Neural crest cell (in vitro differentiated cells): ENCODE measurements at regions not wholly inside any gene's neighbourhood (a gene's known extent, or its start where the extent isn't known, plus 50 kb on each side); places are given as distances from the start of the nearest gene placed in this dataset.

ENCODE experiments used
- DNase-seq: peaks from one replicate; pipeline ENCODE4 v3.0.0; 2021; ENCODE audit warnings: low read depth, mixed read lengths, low spot score
- H3K27ac Mint-ChIP-seq: one replicate; pipeline ENCODE4 v1.8.0; 2021; ENCODE audit warnings: mild to moderate bottlenecking, mixed read lengths; ENCODE audit not compliant: unreplicated experiment
- H3K27me3 Mint-ChIP-seq: 2 replicates; pipeline ENCODE4 v1.8.0; 2021; ENCODE audit warnings: low read depth, mild to moderate bottlenecking, mixed read lengths
- H3K36me3 Mint-ChIP-seq: 2 replicates; pipeline ENCODE4 v1.8.0; 2021; ENCODE audit warnings: low read depth, mild to moderate bottlenecking, mixed read lengths
- H3K4me1 Mint-ChIP-seq: 2 replicates; pipeline ENCODE4 v1.8.0; 2021; ENCODE audit warnings: mixed read lengths
- H3K4me3 Mint-ChIP-seq: one replicate; pipeline ENCODE4 v1.8.0; 2021; ENCODE audit warnings: mild to moderate bottlenecking, mixed read lengths
- H3K9me3 Mint-ChIP-seq: 2 replicates; pipeline ENCODE4 v1.8.0; 2021; ENCODE audit warnings: mixed read lengths
- TF ChIP-seq, protein P1 (sequence below): fragments of 200-600 bp; sonication (generic); conservative IDR thresholded peaks from 2 replicates; pipeline ENCODE4 v1.5.0; 2021; ENCODE audit warnings: antibody characterized with exemption, mild to moderate bottlenecking

GRCh38 chr10:8230902-8231301 is 176.4 kb downstream of the GATA3 start:
- H3K9me3 Mint-ChIP-seq, result no peaks in the 10 kb centered on the region
- no peaks in the 10 kb centered on the region for H3K4me1 Mint-ChIP-seq
- H3K36me3 Mint-ChIP-seq, result no peaks in the 10 kb centered on the region
- H3K4me3 Mint-ChIP-seq, result no peak overlapping the region
- no peak overlapping the region for H3K27ac Mint-ChIP-seq
- DNase-seq, result no peak
- TF ChIP-seq, protein P1, sequence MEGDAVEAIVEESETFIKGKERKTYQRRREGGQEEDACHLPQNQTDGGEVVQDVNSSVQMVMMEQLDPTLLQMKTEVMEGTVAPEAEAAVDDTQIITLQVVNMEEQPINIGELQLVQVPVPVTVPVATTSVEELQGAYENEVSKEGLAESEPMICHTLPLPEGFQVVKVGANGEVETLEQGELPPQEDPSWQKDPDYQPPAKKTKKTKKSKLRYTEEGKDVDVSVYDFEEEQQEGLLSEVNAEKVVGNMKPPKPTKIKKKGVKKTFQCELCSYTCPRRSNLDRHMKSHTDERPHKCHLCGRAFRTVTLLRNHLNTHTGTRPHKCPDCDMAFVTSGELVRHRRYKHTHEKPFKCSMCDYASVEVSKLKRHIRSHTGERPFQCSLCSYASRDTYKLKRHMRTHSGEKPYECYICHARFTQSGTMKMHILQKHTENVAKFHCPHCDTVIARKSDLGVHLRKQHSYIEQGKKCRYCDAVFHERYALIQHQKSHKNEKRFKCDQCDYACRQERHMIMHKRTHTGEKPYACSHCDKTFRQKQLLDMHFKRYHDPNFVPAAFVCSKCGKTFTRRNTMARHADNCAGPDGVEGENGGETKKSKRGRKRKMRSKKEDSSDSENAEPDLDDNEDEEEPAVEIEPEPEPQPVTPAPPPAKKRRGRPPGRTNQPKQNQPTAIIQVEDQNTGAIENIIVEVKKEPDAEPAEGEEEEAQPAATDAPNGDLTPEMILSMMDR, result no peak
- H3K27me3 Mint-ChIP-seq, result peaks cover 32% of the 10 kb centered on the region

DNA sequence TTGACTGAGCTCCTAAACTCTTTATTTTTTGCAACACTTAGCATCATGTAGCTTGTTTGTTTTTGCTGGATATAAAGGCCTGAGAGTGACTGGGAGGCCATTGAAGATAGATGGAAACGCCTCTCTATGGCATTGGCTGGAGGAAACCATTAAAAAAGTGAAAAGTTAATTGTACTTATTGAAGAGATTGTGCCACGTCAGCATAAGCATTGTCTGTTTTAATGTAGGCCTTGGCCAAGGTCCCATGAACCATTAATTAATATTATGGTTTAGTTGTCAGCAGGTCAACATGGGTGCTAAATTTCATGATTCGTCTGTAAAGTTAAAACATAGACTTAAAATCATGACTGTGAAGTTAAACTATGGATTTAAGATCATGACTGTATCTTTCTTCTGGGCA is 178.6 kb downstream of the GATA3 start:
- no peak overlapping the region for H3K4me3 Mint-ChIP-seq
- peaks cover 43% of the 10 kb centered on the region for H3K27me3 Mint-ChIP-seq
- no peak overlapping the region for H3K27ac Mint-ChIP-seq
- no peaks in the 10 kb centered on the region for H3K4me1 Mint-ChIP-seq
- no peaks in the 10 kb centered on the region for H3K36me3 Mint-ChIP-seq
- no peak for DNase-seq
- TF ChIP-seq, protein P1, result no peak
- H3K9me3 Mint-ChIP-seq, result no peaks in the 10 kb centered on the region

- Mint-ChIP-seq H3K9me3 (no peaks in the 10 kb centered on the region), H3K4me1 (no peaks in the 10 kb centered on the region), H3K36me3 (no peaks in the 10 kb centered on the region), H3K4me3 (no peak overlapping the region), H3K27me3 (peaks cover 43% of the 10 kb centered on the region), H3K27ac (no peak overlapping the region)
- no peak for DNase-seq
- TF ChIP-seq, protein P1, result no peak
Observed at GRCh38 chr10:8233832-8234259, 179.4 kb downstream of the GATA3 start.

DNA sequence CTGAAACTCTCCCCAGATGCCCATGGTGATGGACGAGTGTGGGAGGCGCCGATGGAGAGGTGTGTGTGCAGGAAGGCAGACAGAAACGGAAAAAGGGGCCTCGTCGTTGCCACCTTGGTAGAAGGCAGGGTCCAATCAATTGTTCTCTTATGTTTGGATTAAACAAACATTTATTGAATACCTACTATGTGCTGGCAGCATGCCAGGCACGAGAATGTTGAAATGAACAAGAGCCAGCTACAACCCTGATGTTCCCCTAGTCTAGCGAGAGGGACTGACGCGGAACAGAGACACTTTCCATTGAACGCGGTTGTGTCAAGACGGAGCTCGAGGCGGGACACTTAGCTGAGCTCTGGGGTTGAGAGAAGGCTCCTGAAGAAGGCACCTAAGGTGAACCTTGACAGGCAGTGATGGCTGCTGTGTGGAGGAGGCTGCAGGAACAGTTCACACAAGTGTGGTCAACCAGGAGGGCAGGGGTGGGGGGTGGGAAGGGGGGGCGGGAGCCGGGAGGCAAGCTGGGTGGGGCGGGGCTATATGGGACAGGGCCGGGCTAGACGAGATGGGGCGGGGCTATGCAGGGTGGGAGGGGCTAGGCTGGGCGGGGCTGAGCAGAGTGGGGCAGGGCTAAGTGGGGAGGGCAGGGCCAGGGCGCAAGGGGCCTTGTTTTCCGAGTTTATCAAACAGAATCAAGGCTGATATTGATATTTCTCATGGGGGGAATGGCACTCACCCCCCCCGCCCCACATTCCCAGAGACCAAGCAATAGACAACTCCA is 181.0 kb downstream of the GATA3 start:
- Mint-ChIP-seq H3K9me3 (no peaks in the 10 kb centered on the region), H3K27me3 (peaks cover 33% of the 10 kb centered on the region), H3K27ac (no peak overlapping the region), H3K4me3 (no peak overlapping the region), H3K4me1 (no peaks in the 10 kb centered on the region), H3K36me3 (no peaks in the 10 kb centered on the region)
- DNase-seq, result no peak
- TF ChIP-seq, protein P1, result no peak

DNA sequence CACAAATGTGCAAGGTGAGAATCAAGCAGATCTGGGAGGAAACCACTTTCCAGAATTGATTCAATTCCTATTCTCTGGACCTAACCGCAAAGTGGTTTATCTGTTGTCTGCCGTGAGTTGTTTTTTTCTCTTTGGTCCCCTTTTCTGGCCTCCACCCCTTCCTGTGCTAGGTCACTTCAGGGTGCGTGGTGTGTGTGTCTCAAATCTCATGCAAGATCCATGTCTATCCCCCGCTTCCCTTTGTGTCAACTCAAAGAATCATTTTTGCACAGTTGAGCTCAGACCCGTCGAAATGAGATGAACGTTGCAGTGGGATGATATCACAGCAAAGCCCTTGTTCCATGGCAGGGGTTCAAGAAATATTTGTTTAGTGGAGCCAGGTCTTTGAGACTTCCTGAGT is 184.5 kb downstream of the GATA3 start:
- Mint-ChIP-seq H3K27ac (no peak overlapping the region), H3K4me1 (no peaks in the 10 kb centered on the region), H3K27me3 (peaks cover 16% of the 10 kb centered on the region), H3K4me3 (no peak overlapping the region), H3K36me3 (no peaks in the 10 kb centered on the region), H3K9me3 (no peaks in the 10 kb centered on the region)
- TF ChIP-seq, protein P1, result no peak
- no peak for DNase-seq
